Activated B cell treated with CpG ODN at 0.5 μM for 24 hours (primary cell): ENCODE measurements at regions not wholly inside any gene's neighbourhood (a gene's known extent, or its start where the extent isn't known, plus 50 kb on each side); places are given as distances from the start of the nearest gene placed in this dataset.

Experiments
- ATAC-seq: fragments of 200-7000 bp; cut with Tn5 transposase; one replicate; pipeline ENCODE4 v1.10.0; 2021; ENCODE audit warnings: low read depth, mild to moderate bottlenecking, moderate library complexity
- CTCF ChIA-PET: fragments of 350-600 bp; sonication (Branson Sonifier 250); formaldehyde crosslinking; loops from one replicate; lab custom pipeline; 2021; ENCODE audit warnings: antibody characterized with exemption; lab: Charles Lee
- POLR2A ChIA-PET: fragments of 350-600 bp; sonication (Branson Sonifier 250); formaldehyde crosslinking; loops from one replicate; lab custom pipeline; 2021; ENCODE audit warnings: antibody characterized with exemption; lab: Charles Lee
- DNase-seq: peaks from one replicate; pipeline ENCODE4 v3.0.0; 2022
- H3K27ac Mint-ChIP-seq: one replicate; pipeline ENCODE4 v1.8.0; 2020; ENCODE audit warnings: mixed read lengths
- H3K27me3 Mint-ChIP-seq: one replicate; pipeline ENCODE4 v1.8.0; 2021; ENCODE audit warnings: mixed read lengths
- H3K36me3 Mint-ChIP-seq: one replicate; pipeline ENCODE4 v1.8.0; 2021; ENCODE audit warnings: low read depth, mixed read lengths
- H3K4me1 Mint-ChIP-seq: one replicate; pipeline ENCODE4 v1.8.0; 2021; ENCODE audit warnings: mixed read lengths
- H3K4me3 Mint-ChIP-seq: one replicate; pipeline ENCODE4 v1.8.0; 2020; ENCODE audit warnings: mild to moderate bottlenecking, mixed read lengths
- H3K9me3 Mint-ChIP-seq: one replicate; pipeline ENCODE4 v1.8.0; 2020; ENCODE audit warnings: mixed read lengths
- intact Hi-C: fragments of 100-400 bp; cut with micrococcal nuclease; formaldehyde crosslinking; loops from one replicate; pipeline ENCODE4 v1.15.1; 2024
- TF ChIP-seq, protein P1 (sequence below): fragments of 200-600 bp; IDR thresholded peaks from one replicate; pipeline ENCODE4 v1.8.0; 2022; ENCODE audit warnings: antibody characterized with exemption, mild to moderate bottlenecking

- POLR2A ChIA-PET, result no interaction called here
- ATAC-seq, result no peak
- intact Hi-C loops, result no loop called here
- Mint-ChIP-seq H3K27ac (no peak overlapping the region), H3K4me1 (no peaks in the 10 kb centered on the region), H3K27me3 (no peaks in the 10 kb centered on the region), H3K9me3 (no peaks in the 10 kb centered on the region), H3K4me3 (no peak overlapping the region), H3K36me3 (no peaks in the 10 kb centered on the region)
- CTCF ChIA-PET, result no interaction called here
- TF ChIP-seq, protein P1, sequence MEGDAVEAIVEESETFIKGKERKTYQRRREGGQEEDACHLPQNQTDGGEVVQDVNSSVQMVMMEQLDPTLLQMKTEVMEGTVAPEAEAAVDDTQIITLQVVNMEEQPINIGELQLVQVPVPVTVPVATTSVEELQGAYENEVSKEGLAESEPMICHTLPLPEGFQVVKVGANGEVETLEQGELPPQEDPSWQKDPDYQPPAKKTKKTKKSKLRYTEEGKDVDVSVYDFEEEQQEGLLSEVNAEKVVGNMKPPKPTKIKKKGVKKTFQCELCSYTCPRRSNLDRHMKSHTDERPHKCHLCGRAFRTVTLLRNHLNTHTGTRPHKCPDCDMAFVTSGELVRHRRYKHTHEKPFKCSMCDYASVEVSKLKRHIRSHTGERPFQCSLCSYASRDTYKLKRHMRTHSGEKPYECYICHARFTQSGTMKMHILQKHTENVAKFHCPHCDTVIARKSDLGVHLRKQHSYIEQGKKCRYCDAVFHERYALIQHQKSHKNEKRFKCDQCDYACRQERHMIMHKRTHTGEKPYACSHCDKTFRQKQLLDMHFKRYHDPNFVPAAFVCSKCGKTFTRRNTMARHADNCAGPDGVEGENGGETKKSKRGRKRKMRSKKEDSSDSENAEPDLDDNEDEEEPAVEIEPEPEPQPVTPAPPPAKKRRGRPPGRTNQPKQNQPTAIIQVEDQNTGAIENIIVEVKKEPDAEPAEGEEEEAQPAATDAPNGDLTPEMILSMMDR, result no peak
- DNase-seq, result no peak
These were observed 286.7 kb downstream of the ELAVL2 start for GRCh38 chr9:23539311-23539710.

GRCh38 chr9:23541976-23542375, 284.1 kb downstream of the ELAVL2 start:
- peaks cover 7% of the 10 kb centered on the region for H3K9me3 Mint-ChIP-seq
- no peaks in the 10 kb centered on the region for H3K4me1 Mint-ChIP-seq
- TF ChIP-seq, protein P1, result no peak
- ATAC-seq (no peak), DNase-seq (no peak)
- H3K36me3 Mint-ChIP-seq, result no peaks in the 10 kb centered on the region
- intact Hi-C loops, result no loop called here
- H3K4me3 Mint-ChIP-seq, result no peak overlapping the region
- CTCF ChIA-PET, result no interaction called here
- POLR2A ChIA-PET, result no interaction called here
- no peak overlapping the region for H3K27ac Mint-ChIP-seq
- H3K27me3 Mint-ChIP-seq, result no peaks in the 10 kb centered on the region

DNA sequence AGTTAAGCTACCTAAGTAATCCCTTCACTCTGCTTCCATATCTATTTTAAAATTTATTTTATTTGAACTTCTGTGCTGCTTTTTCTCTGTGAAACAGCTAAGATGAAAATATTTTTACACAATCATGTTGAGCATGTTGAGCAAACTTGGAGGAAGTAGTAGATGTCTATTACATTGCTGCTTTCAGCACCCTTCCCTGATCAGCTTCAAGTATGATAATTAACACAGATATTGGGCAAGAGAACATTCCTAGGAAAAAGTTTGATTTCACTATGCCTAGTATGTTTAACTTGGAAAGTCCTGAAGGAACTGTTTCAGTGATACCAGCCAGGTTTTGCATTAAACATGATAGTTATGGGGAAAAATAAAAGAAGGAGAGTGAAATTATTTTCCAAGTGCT, 283.6 kb downstream of the ELAVL2 start:
- no peak overlapping the region for H3K27ac Mint-ChIP-seq
- no peak for ATAC-seq
- H3K4me1 Mint-ChIP-seq, result no peaks in the 10 kb centered on the region
- intact Hi-C loops, result no loop called here
- ChIA-PET POLR2A (no interaction called here), CTCF (no interaction called here)
- peaks cover 7% of the 10 kb centered on the region for H3K9me3 Mint-ChIP-seq
- DNase-seq, result no peak
- H3K27me3 Mint-ChIP-seq, result no peaks in the 10 kb centered on the region
- no peaks in the 10 kb centered on the region for H3K36me3 Mint-ChIP-seq
- H3K4me3 Mint-ChIP-seq, result no peak overlapping the region
- TF ChIP-seq, protein P1, result no peak

DNA sequence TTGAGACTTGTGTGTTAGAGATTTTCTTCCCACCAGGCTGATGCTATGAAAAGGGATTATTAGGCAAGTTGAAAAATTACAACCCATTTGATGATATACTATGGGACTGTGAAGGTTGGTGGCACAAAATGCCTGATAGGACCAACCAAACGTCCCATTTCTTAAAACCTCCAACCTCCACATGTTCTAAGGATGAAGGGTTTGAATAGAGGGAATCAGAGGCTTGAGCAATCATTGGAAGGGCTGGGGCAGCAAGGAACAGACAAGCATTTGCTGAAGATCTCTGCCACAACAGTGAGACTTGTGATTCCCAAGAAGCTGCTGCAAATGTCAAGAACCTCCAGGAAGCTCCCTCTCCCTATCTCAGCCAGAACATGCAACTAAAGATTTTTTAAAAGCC, 283.1 kb downstream of the ELAVL2 start:
- no peak overlapping the region for H3K27ac Mint-ChIP-seq
- no peak for ATAC-seq
- DNase-seq, result no peak
- ChIA-PET CTCF (no interaction called here), POLR2A (no interaction called here)
- no peaks in the 10 kb centered on the region for H3K4me1 Mint-ChIP-seq
- no peaks in the 10 kb centered on the region for H3K36me3 Mint-ChIP-seq
- intact Hi-C loops, result no loop called here
- H3K27me3 Mint-ChIP-seq, result no peaks in the 10 kb centered on the region
- no peak overlapping the region for H3K4me3 Mint-ChIP-seq
- H3K9me3 Mint-ChIP-seq, result peaks cover 7% of the 10 kb centered on the region
- TF ChIP-seq, protein P1, result no peak

- intact Hi-C loops, result no loop called here
- DNase-seq (no peak), ATAC-seq (no peak)
- no peaks in the 10 kb centered on the region for H3K27me3 Mint-ChIP-seq
- TF ChIP-seq, protein P1, result no peak
- ChIA-PET POLR2A (no interaction called here), CTCF (no interaction called here)
- no peaks in the 10 kb centered on the region for H3K36me3 Mint-ChIP-seq
- H3K9me3 Mint-ChIP-seq, result peaks cover 7% of the 10 kb centered on the region
- H3K27ac Mint-ChIP-seq, result no peak overlapping the region
- H3K4me1 Mint-ChIP-seq, result no peaks in the 10 kb centered on the region
- H3K4me3 Mint-ChIP-seq, result no peak overlapping the region
These were observed 282.6 kb downstream of the ELAVL2 start for GRCh38 chr9:23543419-23543818.
